GM12878 (cell line): ENCODE measurements at regions not wholly inside any gene's neighbourhood (a gene's known extent, or its start where the extent isn't known, plus 50 kb on each side); places are given as distances from the start of the nearest gene placed in this dataset.

Experiments used
- CBFB ChIP-seq: IDR thresholded peaks from 2 replicates; pipeline ENCODE4 v1.6.1; 2016; ENCODE audit warnings: antibody characterized with exemption, low read depth
- CEBPB ChIP-seq, 2 experiments: fragments of 150-350 bp in 1 of 2; IDR thresholded peaks; 2 replicates each; pipeline ENCODE4 v1.6.1; 2012 to 2014; ENCODE audit warnings: low read depth in 2 of 2, low read length in 2 of 2, borderline replicate concordance in 1 of 2, inconsistent platforms in 1 of 2
- CTCF ChIP-seq, 3 experiments: IDR thresholded peaks in 2 of 3; conservative IDR thresholded peaks in 1 of 3; 2 replicates each; pipeline ENCODE4 v1.5.1; 2011; ENCODE audit warnings: low read depth in 3 of 3, low read length in 3 of 3, mild to moderate bottlenecking in 3 of 3, control low read depth in 2 of 3, moderate library complexity in 2 of 3, inconsistent platforms in 1 of 3, mixed read lengths in 1 of 3; ENCODE audit not compliant: control insufficient read depth in 2 of 3, insufficient read depth in 1 of 3; ENCODE audit errors: extremely low read depth in 1 of 3
- FOS ChIP-seq: IDR thresholded peaks from 3 replicates; pipeline ENCODE4 v1.6.1; 2011; ENCODE audit warnings: borderline replicate concordance; ENCODE audit not compliant: insufficient read length; ENCODE audit errors: extremely low read depth
- GABPA ChIP-seq: IDR thresholded peaks from 2 replicates; pipeline ENCODE4 v1.6.1; 2014; ENCODE audit warnings: antibody characterized with exemption, low read depth, mild to moderate bottlenecking, inconsistent platforms
- MYB ChIP-seq: fragments of 150-350 bp; IDR thresholded peaks from 2 replicates; pipeline ENCODE4 v1.6.1; 2014; ENCODE audit warnings: mild to moderate bottlenecking, low read depth, low read length, borderline replicate concordance
- NFYB ChIP-seq: IDR thresholded peaks from 2 replicates; pipeline ENCODE4 v1.6.1; 2011; ENCODE audit warnings: low read depth, mild to moderate bottlenecking, low read length, improper control_type of control experiment, moderate library complexity; ENCODE audit not compliant: insufficient read depth
- POLR2A ChIP-seq: IDR thresholded peaks from 2 replicates; pipeline ENCODE4 v1.6.1; 2011; ENCODE audit warnings: low read depth, mild to moderate bottlenecking, low read length
- SIX5 ChIP-seq: IDR thresholded peaks from 2 replicates; pipeline ENCODE4 v1.6.1; 2011; ENCODE audit warnings: mild to moderate bottlenecking, low read depth, low read length, moderate library complexity; ENCODE audit not compliant: severe bottlenecking
- YY1 ChIP-seq: IDR thresholded peaks from 2 replicates; pipeline ENCODE4 v1.6.1; 2011; ENCODE audit warnings: low read depth, mild to moderate bottlenecking, low read length
- TF ChIP-seq, protein P1 (sequence below): fragments of 450-650 bp; formaldehyde crosslinking; IDR thresholded peaks from 2 replicates; pipeline ENCODE4 v1.4.0; 2022; ENCODE audit warnings: mild to moderate bottlenecking, moderate library complexity
- TF ChIP-seq, protein P2 (sequence below): IDR thresholded peaks from 2 replicates; pipeline ENCODE4 v1.6.1; 2012; ENCODE audit warnings: low read length, inconsistent platforms
- TF ChIP-seq, protein P3 (sequence below): fragments of 450-650 bp; formaldehyde crosslinking; IDR thresholded peaks from 2 replicates; pipeline ENCODE4 v1.5.0; 2022; ENCODE audit warnings: mild to moderate bottlenecking, missing genetic modification characterization

DNA sequence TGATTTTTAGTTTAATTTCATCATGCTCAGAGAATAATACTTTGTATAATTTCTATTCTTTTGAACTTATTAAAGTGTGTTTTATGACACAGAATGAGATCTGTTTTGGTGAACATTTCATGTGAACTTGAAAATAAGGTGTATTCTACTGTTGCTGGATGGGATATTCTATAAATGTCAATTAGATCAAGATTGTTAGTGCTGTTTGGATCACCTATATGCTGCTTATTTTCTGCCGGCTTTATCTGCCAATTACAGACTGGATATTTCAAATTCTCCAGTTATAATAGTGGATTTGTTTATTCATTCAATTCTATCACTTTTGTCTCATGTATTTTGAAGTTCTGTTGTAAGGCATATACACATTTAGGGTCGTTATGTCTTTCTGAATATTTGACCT, 720.7 kb upstream of the RIOK2 start:
- no peak for TF ChIP-seq YY1
- no peak for TF ChIP-seq SIX5
- TF ChIP-seq FOS = no peak
- TF ChIP-seq POLR2A = no peak
- TF ChIP-seq, protein P1, sequence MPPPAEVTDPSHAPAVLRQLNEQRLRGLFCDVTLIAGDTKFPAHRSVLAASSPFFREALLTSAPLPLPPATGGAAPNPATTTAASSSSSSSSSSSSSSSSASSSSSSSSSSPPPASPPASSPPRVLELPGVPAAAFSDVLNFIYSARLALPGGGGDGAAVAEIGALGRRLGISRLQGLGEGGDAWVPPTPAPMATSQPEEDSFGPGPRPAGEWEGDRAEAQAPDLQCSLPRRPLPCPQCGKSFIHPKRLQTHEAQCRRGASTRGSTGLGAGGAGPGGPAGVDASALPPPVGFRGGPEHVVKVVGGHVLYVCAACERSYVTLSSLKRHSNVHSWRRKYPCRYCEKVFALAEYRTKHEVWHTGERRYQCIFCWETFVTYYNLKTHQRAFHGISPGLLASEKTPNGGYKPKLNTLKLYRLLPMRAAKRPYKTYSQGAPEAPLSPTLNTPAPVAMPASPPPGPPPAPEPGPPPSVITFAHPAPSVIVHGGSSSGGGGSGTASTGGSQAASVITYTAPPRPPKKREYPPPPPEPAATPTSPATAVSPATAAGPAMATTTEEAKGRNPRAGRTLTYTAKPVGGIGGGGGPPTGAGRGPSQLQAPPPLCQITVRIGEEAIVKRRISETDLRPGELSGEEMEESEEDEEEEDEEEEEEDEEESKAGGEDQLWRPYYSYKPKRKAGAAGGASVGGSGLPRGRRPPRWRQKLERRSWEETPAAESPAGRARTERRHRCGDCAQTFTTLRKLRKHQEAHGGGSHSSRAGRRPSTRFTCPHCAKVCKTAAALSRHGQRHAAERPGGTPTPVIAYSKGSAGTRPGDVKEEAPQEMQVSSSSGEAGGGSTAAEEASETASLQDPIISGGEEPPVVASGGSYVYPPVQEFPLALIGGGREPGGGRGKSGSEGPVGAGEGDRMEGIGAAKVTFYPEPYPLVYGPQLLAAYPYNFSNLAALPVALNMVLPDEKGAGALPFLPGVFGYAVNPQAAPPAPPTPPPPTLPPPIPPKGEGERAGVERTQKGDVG (CRISPR knock-in tag) = no peak
- no peak for TF ChIP-seq CTCF (IDR thresholded peaks at IDR 0.05 in 2 of 3, conservative IDR thresholded peaks at IDR 0.05 in 1 of 3; ENCODE audit: control insufficient read depth in 2 of 3, extremely low read depth in 1 of 3, insufficient read depth in 1 of 3, low read depth in 3 of 3, low read length in 3 of 3)
- no peak for TF ChIP-seq NFYB
- TF ChIP-seq MYB = no peak
- TF ChIP-seq, protein P2, sequence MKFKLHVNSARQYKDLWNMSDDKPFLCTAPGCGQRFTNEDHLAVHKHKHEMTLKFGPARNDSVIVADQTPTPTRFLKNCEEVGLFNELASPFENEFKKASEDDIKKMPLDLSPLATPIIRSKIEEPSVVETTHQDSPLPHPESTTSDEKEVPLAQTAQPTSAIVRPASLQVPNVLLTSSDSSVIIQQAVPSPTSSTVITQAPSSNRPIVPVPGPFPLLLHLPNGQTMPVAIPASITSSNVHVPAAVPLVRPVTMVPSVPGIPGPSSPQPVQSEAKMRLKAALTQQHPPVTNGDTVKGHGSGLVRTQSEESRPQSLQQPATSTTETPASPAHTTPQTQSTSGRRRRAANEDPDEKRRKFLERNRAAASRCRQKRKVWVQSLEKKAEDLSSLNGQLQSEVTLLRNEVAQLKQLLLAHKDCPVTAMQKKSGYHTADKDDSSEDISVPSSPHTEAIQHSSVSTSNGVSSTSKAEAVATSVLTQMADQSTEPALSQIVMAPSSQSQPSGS = no peak
- TF ChIP-seq GABPA = no peak
- no peak for TF ChIP-seq CEBPB (IDR thresholded peaks at IDR 0.05; ENCODE audit: borderline replicate concordance in 1 of 2, low read depth in 2 of 2, low read length in 2 of 2)
- no peak for TF ChIP-seq CBFB
- TF ChIP-seq, protein P3, sequence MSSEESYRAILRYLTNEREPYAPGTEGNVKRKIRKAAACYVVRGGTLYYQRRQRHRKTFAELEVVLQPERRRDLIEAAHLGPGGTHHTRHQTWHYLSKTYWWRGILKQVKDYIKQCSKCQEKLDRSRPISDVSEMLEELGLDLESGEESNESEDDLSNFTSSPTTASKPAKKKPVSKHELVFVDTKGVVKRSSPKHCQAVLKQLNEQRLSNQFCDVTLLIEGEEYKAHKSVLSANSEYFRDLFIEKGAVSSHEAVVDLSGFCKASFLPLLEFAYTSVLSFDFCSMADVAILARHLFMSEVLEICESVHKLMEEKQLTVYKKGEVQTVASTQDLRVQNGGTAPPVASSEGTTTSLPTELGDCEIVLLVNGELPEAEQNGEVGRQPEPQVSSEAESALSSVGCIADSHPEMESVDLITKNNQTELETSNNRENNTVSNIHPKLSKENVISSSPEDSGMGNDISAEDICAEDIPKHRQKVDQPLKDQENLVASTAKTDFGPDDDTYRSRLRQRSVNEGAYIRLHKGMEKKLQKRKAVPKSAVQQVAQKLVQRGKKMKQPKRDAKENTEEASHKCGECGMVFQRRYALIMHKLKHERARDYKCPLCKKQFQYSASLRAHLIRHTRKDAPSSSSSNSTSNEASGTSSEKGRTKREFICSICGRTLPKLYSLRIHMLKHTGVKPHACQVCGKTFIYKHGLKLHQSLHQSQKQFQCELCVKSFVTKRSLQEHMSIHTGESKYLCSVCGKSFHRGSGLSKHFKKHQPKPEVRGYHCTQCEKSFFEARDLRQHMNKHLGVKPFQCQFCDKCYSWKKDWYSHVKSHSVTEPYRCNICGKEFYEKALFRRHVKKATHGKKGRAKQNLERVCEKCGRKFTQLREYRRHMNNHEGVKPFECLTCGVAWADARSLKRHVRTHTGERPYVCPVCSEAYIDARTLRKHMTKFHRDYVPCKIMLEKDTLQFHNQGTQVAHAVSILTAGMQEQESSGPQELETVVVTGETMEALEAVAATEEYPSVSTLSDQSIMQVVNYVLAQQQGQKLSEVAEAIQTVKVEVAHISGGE (CRISPR knock-in tag) = no peak
